Limb (tissue), 2 donors: ENCODE measurements at regions not wholly inside any gene's neighbourhood (a gene's known extent, or its start where the extent isn't known, plus 50 kb on each side); places are given as distances from the start of the nearest gene placed in this dataset.

Source experiments
- DNase-seq, 2 donors: peaks; one replicate each; pipeline ENCODE4 v3.0.0-alpha.2; 2016; ENCODE audit errors: extremely low spot score in 2 of 2

DNA sequence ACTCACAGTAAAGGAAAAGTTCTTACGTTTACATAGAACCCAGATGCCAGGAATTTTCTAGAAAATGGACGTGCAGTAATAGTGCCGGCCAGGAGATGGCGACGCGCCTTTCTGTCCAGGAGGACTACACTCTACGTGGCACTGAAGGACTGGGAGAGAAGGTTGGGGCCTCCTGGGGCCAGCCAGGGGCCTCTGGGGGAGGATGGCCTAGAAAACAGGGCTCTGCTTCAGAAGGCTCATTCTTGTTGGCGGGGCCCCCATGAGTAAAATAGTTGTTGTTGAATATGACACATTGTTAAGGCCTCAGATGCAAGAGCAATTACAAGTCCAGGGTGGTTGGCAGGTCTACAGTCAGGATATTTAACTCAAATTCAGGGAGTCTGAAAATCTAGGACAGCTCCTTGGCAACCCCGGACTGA is 120.1 kb upstream of the MAX start:
- no peak for DNase-seq

DNA sequence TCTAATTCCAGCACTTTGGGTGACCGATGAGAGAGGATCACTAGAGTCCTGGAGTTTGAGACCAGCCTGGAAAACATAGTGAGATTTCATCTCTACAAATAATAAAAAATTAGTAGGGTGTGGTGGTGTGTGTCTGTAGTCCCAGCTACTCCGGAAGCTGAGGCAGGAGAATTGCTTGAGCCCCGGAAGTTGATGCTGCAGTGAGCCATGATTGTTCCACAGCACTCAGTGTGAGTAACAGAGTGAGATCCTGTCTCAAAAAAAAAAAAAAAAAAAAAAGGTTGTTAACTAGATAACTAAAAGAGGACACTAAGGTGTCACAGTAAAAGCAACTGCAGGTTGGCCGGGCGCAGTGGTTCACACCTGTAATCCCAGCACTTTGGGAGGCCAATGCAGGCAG is 121.3 kb upstream of the MAX start:
- no peak for DNase-seq

DNA sequence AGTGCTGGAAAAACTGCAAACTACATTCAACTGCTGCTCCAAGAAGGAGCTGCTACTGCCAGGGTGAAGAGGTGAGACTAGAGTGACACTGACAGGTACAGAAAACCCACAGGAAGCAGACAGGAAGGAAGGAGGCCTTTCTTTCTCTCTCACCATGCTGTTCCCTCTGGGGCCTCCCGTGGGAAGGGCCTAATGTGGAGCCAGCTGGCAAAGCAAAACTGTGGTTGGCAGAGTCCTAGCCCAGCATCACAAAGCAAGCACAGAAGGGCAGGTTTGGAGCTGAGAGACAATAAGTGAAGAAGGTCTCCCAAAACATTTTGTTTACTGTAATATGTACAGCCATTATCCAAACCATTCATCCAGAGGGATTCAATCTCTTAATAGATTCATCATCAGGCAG is 122.5 kb upstream of the MAX start:
- DNase-seq: no peak

DNA sequence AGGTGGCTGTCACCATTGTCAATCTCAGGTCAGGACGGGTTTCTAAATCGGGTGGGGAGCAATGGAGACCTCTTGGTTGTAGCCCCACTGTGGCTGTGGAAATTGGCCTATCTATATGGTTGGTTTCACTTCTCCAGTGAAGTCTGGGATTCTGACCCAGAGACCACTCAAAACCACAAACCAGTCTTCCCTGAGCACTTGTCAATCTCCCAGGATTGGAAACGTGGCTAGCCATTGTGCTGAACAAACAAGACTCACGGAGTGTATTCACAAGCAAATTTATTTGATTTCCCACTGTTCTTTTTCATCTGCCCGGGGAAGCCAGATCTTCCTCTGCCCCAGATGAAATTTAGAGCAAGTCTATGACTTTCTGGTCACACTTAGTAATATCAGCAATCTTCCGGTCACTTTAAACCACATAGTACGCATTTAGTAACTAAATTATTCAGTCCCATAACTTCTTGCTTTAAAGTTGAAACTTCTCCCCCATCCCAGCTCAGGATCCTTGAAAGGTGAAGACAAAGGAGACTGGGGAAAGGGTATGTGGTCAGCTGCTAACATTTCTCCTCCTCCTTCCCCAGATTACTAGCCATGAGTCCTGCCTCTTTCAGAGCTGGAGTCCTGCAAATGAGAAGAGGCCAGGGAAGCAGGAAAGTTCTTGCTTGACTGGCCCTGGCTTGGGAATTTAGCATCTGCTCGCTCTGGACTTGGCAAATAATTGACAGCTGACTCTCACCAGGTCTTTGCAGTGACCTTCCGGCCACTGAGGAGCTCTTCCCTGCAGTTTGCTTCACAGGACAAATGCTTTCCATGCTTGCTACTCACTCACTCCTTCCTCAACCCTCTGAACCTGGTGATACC is 123.2 kb upstream of the MAX start:
- DNase-seq: no peak

DNA sequence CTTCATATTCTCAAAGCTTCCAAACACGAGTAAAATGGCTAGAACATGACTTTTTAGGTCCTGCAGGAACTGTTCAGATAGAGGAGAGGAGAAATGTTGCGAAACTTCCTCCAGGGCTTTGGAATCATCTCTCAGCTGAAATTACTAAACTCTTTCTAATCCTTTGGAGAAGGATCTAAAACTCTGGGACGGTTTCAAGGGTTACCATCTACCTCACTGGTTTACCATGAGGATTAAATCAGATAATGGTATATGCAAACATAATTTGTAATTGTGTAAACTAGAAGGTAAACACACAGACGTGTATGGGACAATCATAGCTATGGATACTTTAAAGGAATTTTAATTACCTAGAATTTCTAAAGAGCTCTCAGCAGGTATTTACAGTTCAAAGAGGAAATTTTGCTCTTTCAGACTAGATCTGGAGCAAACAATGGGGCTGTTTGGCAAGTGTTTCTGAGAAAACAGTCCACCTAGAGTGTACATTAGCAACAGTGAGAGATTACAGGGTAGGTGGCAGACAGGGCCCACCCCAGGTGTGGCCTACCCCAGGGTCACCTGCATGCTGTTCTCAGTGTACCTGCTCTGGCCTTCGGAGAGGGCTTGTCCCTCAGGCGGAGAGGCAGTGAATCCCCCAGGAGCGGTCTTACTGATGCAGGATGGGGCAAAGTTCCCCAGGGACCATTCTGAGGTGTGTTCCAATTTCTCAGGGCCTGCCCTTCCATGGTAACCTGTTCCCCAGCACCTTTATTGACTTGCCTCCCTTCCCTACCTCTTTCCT is 124.7 kb upstream of the MAX start:
- no peak for DNase-seq

DNA sequence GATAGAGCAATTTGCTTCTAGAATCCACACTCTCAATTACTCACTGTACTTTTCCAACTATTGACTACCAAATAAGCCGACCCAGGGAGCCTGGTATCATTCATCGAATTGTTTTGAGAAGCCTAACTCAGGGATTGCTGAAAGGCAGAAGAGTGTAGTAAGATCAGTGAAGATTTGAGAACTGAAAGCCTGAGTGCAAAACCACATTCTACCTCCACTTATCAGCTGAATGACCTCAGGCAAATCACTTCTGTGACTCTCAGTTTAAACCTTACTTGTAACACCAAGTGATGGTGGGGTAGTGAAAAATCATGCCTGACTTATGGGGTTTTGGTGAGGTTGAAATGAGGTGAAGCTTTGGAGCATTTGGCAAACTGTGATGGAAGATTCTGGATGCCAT is 126.1 kb upstream of the MAX start:
- DNase-seq: no peak

DNA sequence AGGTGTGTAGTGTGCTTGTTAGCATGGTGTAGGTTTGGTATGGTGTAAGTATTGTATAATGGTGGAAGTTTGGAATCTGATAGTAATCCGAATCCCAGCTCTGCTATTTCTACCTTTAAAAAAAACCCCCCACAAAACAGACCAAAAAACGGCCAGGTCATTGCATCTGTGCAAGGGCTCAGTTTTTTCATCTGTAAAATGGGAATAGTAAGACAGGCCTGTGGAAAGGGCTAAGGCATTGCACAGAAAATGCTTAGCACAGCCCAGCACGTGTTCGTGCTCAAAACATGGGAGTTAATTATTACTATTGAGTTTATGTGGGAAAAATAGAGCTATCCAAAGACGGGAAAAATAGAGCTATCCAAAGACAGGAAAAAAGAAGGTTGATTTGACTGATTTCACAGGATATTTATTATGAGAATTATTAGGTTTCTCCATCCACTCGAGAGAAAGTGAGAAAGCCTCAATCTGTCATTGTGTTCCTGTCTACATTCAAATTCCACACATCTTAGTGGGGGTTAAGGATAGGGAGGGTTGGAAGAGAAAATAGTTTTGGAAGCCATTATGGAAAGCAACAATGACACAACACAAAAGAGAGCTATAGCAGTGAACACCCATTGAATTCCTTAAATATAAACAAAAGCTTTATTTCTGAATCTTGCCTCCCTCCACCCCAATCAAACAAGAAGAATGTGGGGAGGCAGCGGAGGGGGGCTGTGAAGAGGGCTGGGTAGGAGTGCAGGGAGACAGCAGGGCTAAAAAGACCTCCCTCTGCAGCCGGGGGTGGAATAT is 126.8 kb upstream of the MAX start:
- no peak for DNase-seq

DNA sequence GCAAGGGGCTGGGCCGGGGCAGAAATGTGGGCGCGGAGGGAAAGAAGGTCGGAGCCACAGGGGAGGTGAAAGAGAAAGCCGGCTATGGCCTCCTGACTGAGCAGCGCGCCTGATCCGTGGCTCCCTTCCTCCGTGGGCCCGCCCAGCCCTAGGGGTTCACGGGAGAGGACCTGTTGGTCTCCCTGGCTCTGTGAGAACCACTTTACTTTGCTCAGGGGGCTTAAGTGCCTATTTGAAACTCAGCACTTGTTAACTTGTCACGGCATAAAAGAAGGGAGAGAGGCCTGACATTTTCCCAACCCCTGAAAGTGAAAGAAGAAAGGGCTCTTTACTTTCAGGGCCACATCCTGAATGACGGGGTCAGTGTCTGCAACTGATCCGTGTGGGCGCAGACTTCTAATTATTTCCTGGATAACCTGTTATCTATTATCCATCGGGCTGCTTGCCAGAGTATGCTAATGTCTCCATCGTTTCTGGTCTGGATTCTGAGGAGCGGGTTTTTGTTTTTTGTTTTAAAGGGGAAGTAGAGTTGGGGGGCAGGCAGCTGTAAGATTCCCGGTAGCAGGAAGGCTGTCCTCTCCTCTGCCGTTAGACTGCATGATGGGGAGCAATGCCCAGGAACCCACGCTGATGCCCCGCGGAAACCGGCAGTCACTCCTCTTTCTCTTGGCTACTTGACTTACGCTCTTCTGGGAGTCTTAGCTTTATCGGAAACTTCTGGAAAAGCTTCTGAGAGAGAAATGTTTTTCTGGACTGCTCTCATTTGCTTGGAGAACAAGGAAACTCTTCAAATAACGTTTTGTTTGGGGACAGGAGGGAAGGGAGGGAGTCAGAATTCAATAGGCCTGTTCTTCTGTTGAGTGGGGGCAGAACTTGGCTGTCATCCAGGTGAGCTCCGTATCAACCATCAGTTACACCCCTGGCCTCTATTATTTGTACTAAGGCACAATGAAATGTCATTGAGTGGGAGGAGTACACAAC is 127.7 kb upstream of the MAX start:
- peak; percentile 40 to 58 for DNase-seq

DNA sequence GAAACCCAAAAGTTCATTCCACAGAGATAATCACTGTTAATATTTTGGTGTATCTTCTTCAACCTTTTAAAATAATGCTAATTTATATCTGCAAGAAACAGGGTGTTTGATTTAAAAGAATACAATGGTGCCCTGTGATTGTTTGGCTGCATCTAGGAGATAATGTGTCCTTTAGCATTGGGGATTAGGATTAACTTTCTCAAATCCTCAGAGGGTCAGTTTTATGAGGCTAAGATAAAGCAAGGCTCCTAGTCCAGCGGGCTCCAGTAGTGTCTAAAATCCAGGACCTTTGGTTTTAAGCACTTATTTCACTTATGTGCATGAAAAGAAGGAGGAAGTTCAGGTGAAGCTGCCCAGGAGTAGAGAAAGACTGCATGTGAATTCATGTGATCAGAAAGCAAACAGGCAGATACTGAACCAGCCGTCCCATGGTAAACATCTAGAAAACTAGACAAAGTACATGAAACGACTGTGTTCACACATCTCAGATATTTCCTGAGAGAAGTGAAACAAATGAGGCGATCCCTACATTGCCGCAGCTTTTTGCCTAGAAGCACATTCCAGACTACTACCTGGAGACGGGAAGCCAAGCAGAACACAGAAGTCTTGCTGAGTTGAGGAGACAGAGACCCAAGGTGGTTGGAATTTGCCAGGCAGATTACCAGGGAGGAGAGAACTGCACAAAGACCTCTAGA is 129.1 kb upstream of the MAX start:
- no peak for DNase-seq

DNA sequence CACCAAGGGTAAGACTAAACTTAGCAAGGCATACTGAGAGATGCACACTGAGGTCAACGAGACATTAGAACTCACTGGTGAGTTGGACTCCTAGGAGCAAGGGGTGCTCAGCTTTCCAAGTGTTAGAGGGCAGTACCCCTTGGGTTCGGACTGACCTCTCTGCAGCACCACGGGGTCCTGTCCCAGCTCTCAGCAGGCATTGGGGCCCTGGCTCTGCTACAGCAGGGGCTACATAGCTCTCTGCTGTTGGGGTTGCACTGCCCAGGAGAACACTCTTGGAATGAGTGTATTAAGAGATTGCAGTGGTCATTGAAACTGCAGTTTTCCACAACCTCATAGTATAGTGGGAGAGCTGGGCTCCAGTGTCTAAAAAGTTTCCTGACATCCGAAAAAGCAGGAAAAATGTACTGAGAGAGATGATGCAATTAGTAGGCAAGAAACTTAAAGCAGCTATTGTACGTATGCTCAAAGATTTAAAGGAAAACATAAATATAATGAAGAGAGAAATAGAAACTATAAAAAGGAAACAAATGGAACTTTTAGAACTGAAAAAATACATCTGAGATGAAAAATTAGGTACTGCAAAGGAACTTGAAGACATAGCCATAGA is 132.5 kb upstream of the MAX start:
- DNase-seq: no peak

DNA sequence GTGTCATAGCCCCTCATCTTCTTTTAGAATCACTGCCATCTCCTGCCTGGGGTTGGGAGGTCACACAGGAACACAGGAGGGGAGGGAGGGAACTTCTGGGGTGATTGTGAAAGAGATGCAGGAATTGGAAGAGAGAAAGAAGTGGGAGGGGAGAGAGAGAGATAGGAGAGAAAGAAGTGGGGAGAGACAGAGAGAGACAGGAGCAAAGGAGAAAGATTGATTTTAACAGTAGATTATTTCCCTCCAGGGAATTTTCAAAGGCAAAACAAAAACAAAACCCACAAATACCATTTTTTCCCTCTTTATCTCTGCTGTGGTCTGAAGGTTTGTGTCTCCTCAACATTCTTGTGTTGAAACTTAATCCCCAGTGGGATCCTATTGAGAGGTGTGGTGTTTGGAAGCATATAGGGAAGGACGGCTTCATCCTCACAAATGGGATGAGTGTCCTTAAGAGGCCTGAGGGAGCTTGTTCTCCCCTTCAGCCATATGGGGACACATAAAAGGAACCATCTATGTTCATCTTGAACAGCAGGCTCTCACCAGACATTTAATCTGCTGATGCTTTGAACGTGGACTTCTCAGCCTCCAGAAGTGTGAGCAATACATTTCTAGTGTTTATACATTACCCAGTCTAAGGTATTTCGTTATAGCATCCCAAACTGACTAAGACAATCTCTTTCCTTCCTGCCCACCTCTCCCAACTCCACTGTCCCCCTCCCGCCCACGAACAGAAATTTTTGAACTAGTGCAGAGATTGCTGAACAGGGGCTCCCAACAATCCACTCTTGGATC is 134.9 kb upstream of the MAX start:
- no peak for DNase-seq

DNA sequence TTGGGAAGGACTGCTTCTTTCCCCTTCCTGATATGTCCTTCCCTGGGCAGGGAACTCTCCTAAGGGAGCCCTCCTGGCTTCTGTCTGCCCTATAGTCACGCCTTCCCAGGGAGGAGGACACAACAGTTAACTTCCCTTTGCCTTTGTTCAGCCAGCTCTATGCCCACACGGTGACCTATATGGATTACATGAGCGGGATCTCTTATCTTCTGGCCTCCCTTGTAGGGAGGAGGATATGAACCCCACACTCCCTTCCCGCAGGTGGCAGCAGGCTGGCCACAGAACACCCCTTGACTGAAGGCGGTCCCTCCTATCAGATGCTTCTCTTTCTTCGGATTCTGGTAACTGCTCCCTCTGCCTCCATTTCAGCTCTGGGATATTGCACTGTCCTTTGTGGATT is 135.6 kb upstream of the MAX start:
- DNase-seq: no peak

DNA sequence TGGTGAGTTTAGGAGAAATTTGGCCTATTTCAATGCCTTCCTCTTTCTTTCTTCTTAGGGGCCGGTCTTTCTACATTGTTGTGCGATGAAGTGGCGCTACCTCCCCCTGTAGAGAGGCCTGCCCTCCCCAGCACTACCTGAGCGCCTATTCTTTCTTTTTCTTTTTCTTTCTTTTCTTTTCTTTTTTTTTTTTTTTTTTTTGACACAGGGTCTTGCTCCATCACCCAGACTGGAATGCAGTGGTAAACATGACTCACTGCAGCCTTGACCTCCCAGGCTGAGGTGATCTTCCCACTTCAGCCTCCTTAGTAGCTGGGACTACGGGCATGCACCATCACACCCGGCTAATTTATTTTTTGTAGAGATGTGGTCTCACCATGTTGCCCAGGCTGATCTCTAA is 136.1 kb upstream of the MAX start:
- no peak for DNase-seq

DNA sequence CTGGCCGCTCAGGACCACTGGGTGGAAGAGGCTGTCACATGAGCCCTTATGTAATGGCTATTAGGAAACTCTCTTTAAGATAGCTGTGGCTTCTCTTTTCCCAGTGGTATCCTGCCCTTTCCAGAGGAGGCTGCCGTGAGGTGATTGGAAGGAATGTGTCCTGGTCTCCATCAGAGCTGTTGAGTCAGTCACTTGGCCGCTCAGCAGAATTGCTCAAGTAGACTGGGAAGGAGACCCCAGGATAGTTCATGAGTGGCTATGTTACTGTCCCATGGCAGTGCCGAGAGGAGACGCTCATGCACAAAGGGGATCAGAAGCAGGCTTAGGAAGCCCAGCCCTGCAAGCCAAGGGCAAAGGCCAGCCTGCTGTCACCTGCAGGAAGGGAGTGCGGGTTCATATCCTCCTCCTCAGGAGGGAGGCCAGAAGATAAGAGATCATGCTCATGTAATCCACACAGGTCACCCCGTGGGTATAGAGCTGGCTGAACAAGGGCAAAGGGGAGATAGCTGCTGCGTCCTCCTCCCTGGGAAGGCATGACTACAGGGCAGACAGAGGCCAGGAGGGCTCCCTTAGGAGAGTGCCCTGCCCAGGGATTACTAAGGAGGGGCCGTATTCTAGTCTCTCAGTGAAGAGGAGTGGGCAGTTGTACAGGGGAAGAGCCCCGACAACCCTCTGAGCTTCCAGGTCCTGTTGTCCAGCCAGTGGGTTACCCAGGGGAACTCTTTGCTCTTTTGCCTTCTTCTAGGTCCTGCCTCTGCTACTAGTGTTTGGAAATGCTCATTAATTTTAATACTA is 137.0 kb upstream of the MAX start:
- no peak for DNase-seq

DNA sequence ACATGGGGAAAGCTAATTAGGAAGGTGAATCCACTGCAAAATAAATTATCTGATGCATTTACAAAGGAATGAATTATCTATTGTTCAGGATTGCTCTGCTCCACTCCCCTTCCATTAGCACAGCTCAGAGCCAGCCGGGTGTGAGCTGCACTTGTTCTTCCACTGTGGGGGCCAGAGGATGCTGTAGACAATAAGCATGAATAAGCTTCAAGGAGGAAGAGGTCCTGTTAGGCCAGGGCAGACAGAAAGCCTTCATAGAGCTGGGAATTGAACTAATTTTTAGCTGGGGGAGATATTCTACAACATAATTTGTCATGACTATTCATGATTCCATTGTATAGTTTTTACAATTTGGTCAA is 137.6 kb upstream of the MAX start:
- DNase-seq: no peak

DNA sequence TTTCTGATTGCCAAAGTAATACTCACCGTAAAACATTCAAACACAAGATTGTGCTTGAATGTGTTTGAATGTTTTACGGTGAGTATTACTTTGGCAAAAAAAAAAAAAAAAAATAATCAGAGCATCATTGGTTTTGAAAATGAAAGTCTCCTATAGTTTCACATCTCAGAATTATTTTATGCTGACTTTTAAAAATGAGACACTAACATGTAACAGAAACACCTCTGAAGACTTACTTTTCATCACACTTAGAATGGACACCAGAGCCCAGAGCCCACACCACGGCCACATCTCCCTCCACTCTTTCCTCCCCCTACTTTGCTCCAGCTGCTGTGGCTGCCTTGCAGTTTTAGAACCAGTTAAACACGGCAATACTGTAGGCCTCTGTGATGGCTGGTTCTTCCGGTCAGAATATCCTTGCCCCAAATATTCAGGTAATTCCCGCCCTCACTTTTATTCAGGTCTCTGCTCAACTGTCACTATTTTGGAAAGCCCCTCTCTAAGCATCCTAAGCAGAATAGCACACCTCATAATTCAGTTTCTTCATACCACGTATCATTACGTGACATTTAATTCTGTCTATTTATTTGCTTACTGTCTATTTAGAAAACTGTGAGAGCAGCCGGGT is 138.9 kb upstream of the MAX start:
- no peak for DNase-seq

DNA sequence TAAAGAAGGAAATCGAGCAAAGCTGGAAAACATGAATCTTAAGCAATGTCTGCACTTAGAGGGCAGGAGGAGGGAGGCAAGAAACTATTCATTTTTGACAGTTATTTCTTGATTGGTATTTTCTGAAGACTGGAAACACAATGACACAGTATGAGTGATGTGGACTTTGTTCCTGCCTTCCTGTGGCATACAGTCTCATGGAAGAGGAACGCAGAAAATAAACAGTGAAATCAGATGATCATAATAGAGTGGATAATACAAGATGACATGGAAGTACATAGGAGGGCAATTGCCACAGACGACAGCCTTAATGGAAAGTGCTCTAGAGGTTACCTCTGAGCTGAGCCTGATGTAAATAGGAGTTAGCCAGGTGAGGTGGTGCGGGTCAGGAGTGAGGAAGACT is 140.4 kb upstream of the MAX start:
- DNase-seq: no peak
